Osteoblast (primary cell): ENCODE measurements at regions not wholly inside any gene's neighbourhood (a gene's known extent, or its start where the extent isn't known, plus 50 kb on each side); places are given as distances from the start of the nearest gene placed in this dataset.
A peak's percentile ranks its signal among the peaks of the same experiment; 100 is the strongest.

Experiments used
- DNase-seq: peaks from one replicate; pipeline ENCODE4 v3.0.0; 2011; ENCODE audit warnings: low spot score, mixed read lengths; ENCODE audit not compliant: insufficient read length; ENCODE audit errors: missing footprints
- H2AFZ ChIP-seq: 2 replicates; pipeline ENCODE4 v1.6.0; 2011; ENCODE audit warnings: mild to moderate bottlenecking, low read length
- H3K27ac ChIP-seq: 2 replicates; pipeline ENCODE4 v1.5.1; 2011; ENCODE audit warnings: mild to moderate bottlenecking, low read depth, low read length, moderate library complexity
- H3K27me3 ChIP-seq: 2 replicates; pipeline ENCODE4 v1.6.0; 2012; ENCODE audit warnings: mild to moderate bottlenecking, control low read depth, inconsistent platforms, low read length, moderate library complexity; ENCODE audit not compliant: insufficient read depth
- H3K36me3 ChIP-seq: 2 replicates; pipeline ENCODE4 v1.5.1; 2011; ENCODE audit warnings: mild to moderate bottlenecking, low read length, control low read depth, moderate library complexity; ENCODE audit not compliant: insufficient read depth
- H3K4me1 ChIP-seq: 2 replicates; pipeline ENCODE4 v1.5.1; 2011; ENCODE audit warnings: mild to moderate bottlenecking, low read length, control low read depth, moderate library complexity; ENCODE audit not compliant: insufficient read depth
- H3K4me2 ChIP-seq: 2 replicates; pipeline ENCODE4 v1.6.0; 2011; ENCODE audit warnings: mild to moderate bottlenecking, low read length; ENCODE audit not compliant: insufficient read depth
- H3K4me3 ChIP-seq: fragments of 200-600 bp; sonication (generic); 3 replicates; pipeline ENCODE4 v1.5.1; 2012; ENCODE audit warnings: mild to moderate bottlenecking, low read length, inconsistent platforms; ENCODE audit not compliant: insufficient read depth
- H3K79me2 ChIP-seq: 2 replicates; pipeline ENCODE4 v1.6.0; 2012; ENCODE audit warnings: mild to moderate bottlenecking, low read length, control low read depth, inconsistent platforms; ENCODE audit not compliant: insufficient read depth
- H3K9me3 ChIP-seq: 2 replicates; pipeline ENCODE4 v1.5.1; 2011; ENCODE audit warnings: low read depth, low read length, control low read depth
- H4K20me1 ChIP-seq: 2 replicates; pipeline ENCODE4 v1.6.0; 2012; ENCODE audit warnings: mild to moderate bottlenecking, low read length, control low read depth; ENCODE audit not compliant: insufficient read depth
- TF ChIP-seq, protein P1 (sequence below): IDR thresholded peaks from 2 replicates; pipeline ENCODE4 v1.5.1; 2011; ENCODE audit warnings: mild to moderate bottlenecking, low read depth, low read length, moderate library complexity; ENCODE audit errors: extremely low read depth

GRCh38 chr13:99062593-99062992, 84.7 kb upstream of the DOCK9 start:
- Histone ChIP-seq H3K9me3 (no peaks in the 10 kb centered on the region), H3K27me3 (no peaks in the 10 kb centered on the region), H3K36me3 (no peaks in the 10 kb centered on the region), H3K27ac (peak overlapping the region; percentile 17), H2AFZ (peak overlapping the region; percentile 85), H3K4me1 (peaks cover 16% of the 10 kb centered on the region), H4K20me1 (no peaks in the 10 kb centered on the region), H3K4me3 (peak overlapping the region; percentile 54), H3K79me2 (peaks cover 17% of the 10 kb centered on the region), H3K4me2 (peak overlapping the region; percentile 80)
- TF ChIP-seq, protein P1, sequence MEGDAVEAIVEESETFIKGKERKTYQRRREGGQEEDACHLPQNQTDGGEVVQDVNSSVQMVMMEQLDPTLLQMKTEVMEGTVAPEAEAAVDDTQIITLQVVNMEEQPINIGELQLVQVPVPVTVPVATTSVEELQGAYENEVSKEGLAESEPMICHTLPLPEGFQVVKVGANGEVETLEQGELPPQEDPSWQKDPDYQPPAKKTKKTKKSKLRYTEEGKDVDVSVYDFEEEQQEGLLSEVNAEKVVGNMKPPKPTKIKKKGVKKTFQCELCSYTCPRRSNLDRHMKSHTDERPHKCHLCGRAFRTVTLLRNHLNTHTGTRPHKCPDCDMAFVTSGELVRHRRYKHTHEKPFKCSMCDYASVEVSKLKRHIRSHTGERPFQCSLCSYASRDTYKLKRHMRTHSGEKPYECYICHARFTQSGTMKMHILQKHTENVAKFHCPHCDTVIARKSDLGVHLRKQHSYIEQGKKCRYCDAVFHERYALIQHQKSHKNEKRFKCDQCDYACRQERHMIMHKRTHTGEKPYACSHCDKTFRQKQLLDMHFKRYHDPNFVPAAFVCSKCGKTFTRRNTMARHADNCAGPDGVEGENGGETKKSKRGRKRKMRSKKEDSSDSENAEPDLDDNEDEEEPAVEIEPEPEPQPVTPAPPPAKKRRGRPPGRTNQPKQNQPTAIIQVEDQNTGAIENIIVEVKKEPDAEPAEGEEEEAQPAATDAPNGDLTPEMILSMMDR, result no peak
- no peak for DNase-seq

DNA sequence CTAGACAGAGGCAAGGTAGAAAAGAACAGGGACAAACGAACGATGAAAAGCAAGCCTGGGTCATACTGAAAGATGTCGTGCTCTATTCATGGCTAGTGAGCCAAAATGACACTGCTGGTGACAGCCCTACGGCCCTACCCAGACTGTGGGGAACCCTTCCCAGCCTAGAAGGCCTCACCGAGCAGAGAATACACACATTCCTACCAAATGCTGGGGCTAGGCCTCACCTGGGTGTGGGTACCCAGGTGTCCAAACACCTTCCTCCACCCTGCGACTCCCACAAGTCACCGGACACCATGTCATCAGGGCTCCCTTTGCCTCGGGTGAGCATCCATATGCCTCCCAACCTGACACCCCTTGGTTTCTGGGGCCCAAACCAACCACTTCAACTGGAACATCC, 85.3 kb upstream of the DOCK9 start:
- no peaks in the 10 kb centered on the region for H4K20me1 ChIP-seq
- H3K4me1 ChIP-seq, result peaks cover 21% of the 10 kb centered on the region
- no peaks in the 10 kb centered on the region for H3K9me3 ChIP-seq
- no peak for DNase-seq
- TF ChIP-seq, protein P1, result no peak
- H3K4me2 ChIP-seq, result peak overlapping the region; percentile 80
- no peak overlapping the region for H3K4me3 ChIP-seq
- no peaks in the 10 kb centered on the region for H3K27me3 ChIP-seq
- H3K27ac ChIP-seq, result no peak overlapping the region
- H3K36me3 ChIP-seq, result no peaks in the 10 kb centered on the region
- peaks cover 17% of the 10 kb centered on the region for H3K79me2 ChIP-seq
- H2AFZ ChIP-seq, result peak overlapping the region; percentile 85

DNA sequence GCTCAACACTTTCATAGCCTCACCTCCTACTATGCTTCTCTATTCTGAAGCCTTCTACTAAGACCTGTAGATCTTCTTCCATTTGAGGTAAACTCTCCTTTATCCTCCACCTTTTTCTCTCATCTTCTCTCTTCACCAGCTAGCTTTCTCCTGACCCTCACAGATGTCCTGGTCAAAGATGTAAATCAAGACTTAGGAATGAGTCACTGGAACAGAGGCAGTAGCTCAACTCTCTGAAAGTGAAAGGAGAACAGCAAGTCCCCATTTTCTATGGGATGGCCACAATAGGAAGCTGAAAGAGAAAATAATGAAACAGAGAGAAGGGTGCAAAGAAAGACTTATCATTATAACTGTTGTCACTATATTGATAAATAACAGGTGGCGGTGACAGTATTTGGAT, 86.1 kb upstream of the DOCK9 start:
- H3K4me1 ChIP-seq, result peaks cover 21% of the 10 kb centered on the region
- no peak overlapping the region for H3K27ac ChIP-seq
- H3K4me2 ChIP-seq, result no peak overlapping the region
- H3K9me3 ChIP-seq, result no peaks in the 10 kb centered on the region
- H3K4me3 ChIP-seq, result no peak overlapping the region
- TF ChIP-seq, protein P1, result no peak
- no peaks in the 10 kb centered on the region for H3K36me3 ChIP-seq
- H3K79me2 ChIP-seq, result peaks cover 10% of the 10 kb centered on the region
- H4K20me1 ChIP-seq, result no peaks in the 10 kb centered on the region
- no peak for DNase-seq
- no peaks in the 10 kb centered on the region for H3K27me3 ChIP-seq
- no peak overlapping the region for H2AFZ ChIP-seq

DNA sequence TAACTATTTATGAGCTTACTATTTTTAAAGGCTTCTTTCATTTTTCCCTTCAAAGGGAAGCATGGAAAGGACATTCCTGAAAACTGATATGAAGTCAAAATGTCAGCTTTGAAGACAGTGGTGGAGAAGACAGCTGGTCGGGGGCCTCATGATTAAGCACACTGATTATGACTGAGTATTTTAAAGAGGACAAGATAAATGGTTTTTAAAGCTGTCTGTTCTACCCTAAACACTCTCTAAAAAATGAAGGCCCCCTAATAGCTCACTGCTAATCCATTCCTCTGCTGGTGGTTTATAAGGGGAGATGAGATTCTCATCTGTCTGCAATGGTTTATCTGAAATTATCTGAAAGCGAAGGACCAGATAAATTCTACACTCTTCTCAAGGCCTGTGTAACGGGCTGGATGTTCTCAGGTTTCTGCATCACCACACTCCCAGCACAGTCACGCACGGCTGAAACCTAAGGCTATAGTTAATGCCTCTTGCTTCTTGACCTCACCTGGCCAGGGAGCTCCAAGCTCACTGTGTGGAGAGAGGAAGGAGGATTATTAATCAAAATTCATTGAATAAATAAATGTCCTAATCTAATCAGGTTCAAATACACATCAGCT, 86.9 kb upstream of the DOCK9 start:
- no peak overlapping the region for H3K27ac ChIP-seq
- H3K36me3 ChIP-seq, result no peaks in the 10 kb centered on the region
- H3K4me2 ChIP-seq, result no peak overlapping the region
- H3K27me3 ChIP-seq, result no peaks in the 10 kb centered on the region
- peaks cover 21% of the 10 kb centered on the region for H3K4me1 ChIP-seq
- no peaks in the 10 kb centered on the region for H3K9me3 ChIP-seq
- no peak for DNase-seq
- no peak overlapping the region for H2AFZ ChIP-seq
- H4K20me1 ChIP-seq, result no peaks in the 10 kb centered on the region
- H3K4me3 ChIP-seq, result no peak overlapping the region
- TF ChIP-seq, protein P1, result no peak
- peaks cover 7% of the 10 kb centered on the region for H3K79me2 ChIP-seq
